Osteocyte (in vitro differentiated cells): ENCODE measurements at regions not wholly inside any gene's neighbourhood (a gene's known extent, or its start where the extent isn't known, plus 50 kb on each side); places are given as distances from the start of the nearest gene placed in this dataset.

ENCODE experiments used
- DNase-seq: peaks from one replicate; pipeline ENCODE4 v3.0.0; 2021; ENCODE audit warnings: mixed read lengths; ENCODE audit not compliant: unreplicated experiment; ENCODE audit errors: extremely low spot score
- H3K27ac Mint-ChIP-seq: one replicate; pipeline ENCODE4 v1.8.0; 2021; ENCODE audit warnings: mild to moderate bottlenecking, mixed read lengths; ENCODE audit not compliant: unreplicated experiment
- H3K27me3 Mint-ChIP-seq: one replicate; pipeline ENCODE4 v1.8.0; 2021; ENCODE audit warnings: mixed read lengths; ENCODE audit not compliant: unreplicated experiment
- H3K36me3 Mint-ChIP-seq: one replicate; pipeline ENCODE4 v1.8.0; 2021; ENCODE audit warnings: mixed read lengths; ENCODE audit not compliant: unreplicated experiment
- H3K4me1 Mint-ChIP-seq: one replicate; pipeline ENCODE4 v1.8.0; 2021; ENCODE audit warnings: mixed read lengths; ENCODE audit not compliant: unreplicated experiment
- H3K4me3 Mint-ChIP-seq: one replicate; pipeline ENCODE4 v1.8.0; 2021; ENCODE audit warnings: mild to moderate bottlenecking, moderate library complexity, mixed read lengths; ENCODE audit not compliant: unreplicated experiment
- H3K9me3 Mint-ChIP-seq: one replicate; pipeline ENCODE4 v1.8.0; 2021; ENCODE audit warnings: mixed read lengths; ENCODE audit not compliant: unreplicated experiment
- TF ChIP-seq, protein P1 (sequence below): fragments of 200-600 bp; sonication (generic); IDR thresholded peaks from 2 replicates; pipeline ENCODE4 v1.5.0; 2021; ENCODE audit warnings: antibody characterized with exemption, mild to moderate bottlenecking, moderate library complexity

DNA sequence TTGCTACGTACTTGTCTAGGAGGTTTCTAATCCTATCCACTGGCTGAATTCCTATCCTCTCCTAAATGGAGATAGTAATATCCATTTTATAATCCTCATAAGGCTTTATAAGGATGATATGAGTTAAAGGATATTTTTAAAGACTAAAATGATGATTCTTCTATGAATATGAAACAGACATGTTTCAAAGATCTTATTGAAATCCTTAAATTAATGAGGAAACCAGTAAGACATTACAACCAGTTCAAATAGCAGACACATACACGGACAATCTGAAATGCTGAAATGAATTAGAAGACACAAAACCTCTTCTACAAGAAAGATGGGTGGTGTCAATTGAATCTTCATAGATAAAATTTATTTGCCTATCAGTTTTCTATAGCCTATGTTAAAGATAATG, 132.9 kb upstream of the ANK3 start:
- H3K36me3 Mint-ChIP-seq: no peaks in the 10 kb centered on the region
- H3K4me1 Mint-ChIP-seq: peaks cover 32% of the 10 kb centered on the region
- H3K27me3 Mint-ChIP-seq: no peaks in the 10 kb centered on the region
- no peak overlapping the region for H3K27ac Mint-ChIP-seq
- no peaks in the 10 kb centered on the region for H3K9me3 Mint-ChIP-seq
- no peak for DNase-seq
- TF ChIP-seq, protein P1, sequence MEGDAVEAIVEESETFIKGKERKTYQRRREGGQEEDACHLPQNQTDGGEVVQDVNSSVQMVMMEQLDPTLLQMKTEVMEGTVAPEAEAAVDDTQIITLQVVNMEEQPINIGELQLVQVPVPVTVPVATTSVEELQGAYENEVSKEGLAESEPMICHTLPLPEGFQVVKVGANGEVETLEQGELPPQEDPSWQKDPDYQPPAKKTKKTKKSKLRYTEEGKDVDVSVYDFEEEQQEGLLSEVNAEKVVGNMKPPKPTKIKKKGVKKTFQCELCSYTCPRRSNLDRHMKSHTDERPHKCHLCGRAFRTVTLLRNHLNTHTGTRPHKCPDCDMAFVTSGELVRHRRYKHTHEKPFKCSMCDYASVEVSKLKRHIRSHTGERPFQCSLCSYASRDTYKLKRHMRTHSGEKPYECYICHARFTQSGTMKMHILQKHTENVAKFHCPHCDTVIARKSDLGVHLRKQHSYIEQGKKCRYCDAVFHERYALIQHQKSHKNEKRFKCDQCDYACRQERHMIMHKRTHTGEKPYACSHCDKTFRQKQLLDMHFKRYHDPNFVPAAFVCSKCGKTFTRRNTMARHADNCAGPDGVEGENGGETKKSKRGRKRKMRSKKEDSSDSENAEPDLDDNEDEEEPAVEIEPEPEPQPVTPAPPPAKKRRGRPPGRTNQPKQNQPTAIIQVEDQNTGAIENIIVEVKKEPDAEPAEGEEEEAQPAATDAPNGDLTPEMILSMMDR: no peak
- no peak overlapping the region for H3K4me3 Mint-ChIP-seq

DNA sequence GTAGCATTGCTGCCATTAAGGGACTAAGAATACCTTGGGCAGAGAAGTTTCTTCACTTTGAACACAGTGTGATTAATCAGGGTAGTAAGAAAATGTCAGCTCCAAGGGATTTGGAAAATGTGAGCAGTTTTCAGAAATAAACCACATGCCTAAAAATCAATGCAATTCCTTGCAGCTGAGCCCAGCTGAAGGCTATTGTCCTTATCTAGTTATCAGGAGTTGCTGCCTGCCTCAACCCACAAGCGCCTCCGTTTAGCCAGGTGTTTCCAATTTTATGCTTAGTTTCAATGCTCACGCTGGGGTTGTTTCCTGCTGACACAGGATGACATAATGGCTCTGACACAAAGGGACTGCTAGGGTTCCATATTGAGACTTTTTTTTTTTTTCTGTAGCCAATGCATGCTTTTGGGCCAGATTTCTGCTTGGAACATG, 132.3 kb upstream of the ANK3 start:
- H3K36me3 Mint-ChIP-seq: no peaks in the 10 kb centered on the region
- TF ChIP-seq, protein P1: no peak
- H3K27ac Mint-ChIP-seq: no peak overlapping the region
- DNase-seq: no peak
- H3K4me1 Mint-ChIP-seq: peaks cover 30% of the 10 kb centered on the region
- no peaks in the 10 kb centered on the region for H3K27me3 Mint-ChIP-seq
- H3K9me3 Mint-ChIP-seq: no peaks in the 10 kb centered on the region
- H3K4me3 Mint-ChIP-seq: no peak overlapping the region

DNA sequence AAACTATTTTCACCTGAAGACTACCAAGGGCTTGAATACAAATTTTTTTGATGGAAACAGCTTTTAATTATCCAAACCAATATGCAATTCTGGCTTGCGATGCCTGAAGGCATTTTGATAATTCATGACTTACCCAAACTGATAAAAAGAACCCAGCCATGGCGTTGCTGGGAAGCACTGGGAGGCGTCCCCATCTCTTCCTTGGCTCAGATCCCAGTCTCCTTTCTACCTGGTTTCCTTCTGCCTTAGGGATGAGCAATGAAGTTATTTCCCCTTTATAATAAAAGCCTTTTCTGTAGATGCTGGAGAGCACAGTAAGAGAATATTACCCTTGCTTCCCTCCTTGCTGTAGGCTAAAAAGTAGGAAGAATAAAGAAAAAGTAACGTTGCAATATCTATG, 129.1 kb upstream of the ANK3 start:
- no peak for DNase-seq
- H3K27ac Mint-ChIP-seq: no peak overlapping the region
- TF ChIP-seq, protein P1: no peak
- H3K36me3 Mint-ChIP-seq: no peaks in the 10 kb centered on the region
- peaks cover 7% of the 10 kb centered on the region for H3K4me1 Mint-ChIP-seq
- H3K27me3 Mint-ChIP-seq: no peaks in the 10 kb centered on the region
- no peaks in the 10 kb centered on the region for H3K9me3 Mint-ChIP-seq
- H3K4me3 Mint-ChIP-seq: no peak overlapping the region

DNA sequence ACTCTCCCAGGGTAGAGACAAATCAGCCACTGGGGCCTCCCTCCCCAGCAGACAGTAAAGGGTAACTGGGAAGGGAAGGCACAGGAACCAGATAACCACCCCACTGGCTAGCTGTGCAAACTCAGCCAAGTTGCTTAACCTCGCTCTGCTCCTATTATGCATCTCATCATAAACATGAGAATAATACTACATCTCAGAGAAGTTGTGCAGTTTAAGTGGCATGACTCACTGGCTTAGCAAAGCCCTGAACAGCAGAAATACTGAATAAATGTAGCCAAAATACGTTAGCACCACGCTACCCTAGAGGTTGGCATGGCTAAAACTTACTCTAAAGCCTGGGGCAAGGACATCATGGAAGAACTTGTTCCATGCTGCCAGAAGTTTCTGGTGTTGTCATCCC, 128.1 kb upstream of the ANK3 start:
- peaks cover 7% of the 10 kb centered on the region for H3K4me1 Mint-ChIP-seq
- no peak overlapping the region for H3K27ac Mint-ChIP-seq
- H3K4me3 Mint-ChIP-seq: no peak overlapping the region
- no peaks in the 10 kb centered on the region for H3K36me3 Mint-ChIP-seq
- no peak for DNase-seq
- TF ChIP-seq, protein P1: no peak
- H3K27me3 Mint-ChIP-seq: no peaks in the 10 kb centered on the region
- no peaks in the 10 kb centered on the region for H3K9me3 Mint-ChIP-seq

DNA sequence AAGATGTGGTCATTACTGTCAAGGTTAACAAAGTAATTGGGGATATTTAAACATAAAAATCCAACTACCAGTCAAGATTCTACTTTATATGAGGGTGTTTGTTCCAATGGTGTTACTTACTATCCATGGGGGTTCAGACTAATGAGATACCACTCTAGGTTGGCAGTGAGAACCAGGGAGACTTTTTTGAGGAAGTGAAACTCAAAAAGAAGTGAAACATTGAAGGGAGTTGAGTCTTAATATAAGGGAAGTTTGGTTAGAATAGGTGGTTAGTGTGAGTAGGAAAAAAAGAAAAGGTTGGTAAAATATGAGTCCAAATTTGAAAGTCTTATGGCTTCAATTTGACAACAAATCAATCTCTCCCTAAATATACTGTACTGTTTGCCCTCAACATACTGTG, 123.6 kb upstream of the ANK3 start:
- Mint-ChIP-seq H3K4me3 (no peak overlapping the region), H3K4me1 (peaks cover 17% of the 10 kb centered on the region), H3K27me3 (no peaks in the 10 kb centered on the region), H3K36me3 (no peaks in the 10 kb centered on the region), H3K9me3 (no peaks in the 10 kb centered on the region), H3K27ac (no peak overlapping the region)
- DNase-seq: no peak
- TF ChIP-seq, protein P1: no peak
